GM12878 (cell line): ENCODE measurements at regions not wholly inside any gene's neighbourhood (a gene's known extent, or its start where the extent isn't known, plus 50 kb on each side); places are given as distances from the start of the nearest gene placed in this dataset.

Experiments
- ASH2L ChIP-seq: fragments of 300-600, 200-600 bp; sonication (generic); IDR thresholded peaks from 2 replicates; pipeline ENCODE4 v1.6.1; 2017; ENCODE audit warnings: low read depth, mild to moderate bottlenecking, borderline replicate concordance
- BCL11A ChIP-seq: IDR thresholded peaks from 2 replicates; pipeline ENCODE4 v1.6.1; 2011; ENCODE audit warnings: low read depth, low read length
- CBFB ChIP-seq: IDR thresholded peaks from 2 replicates; pipeline ENCODE4 v1.6.1; 2016; ENCODE audit warnings: antibody characterized with exemption, low read depth
- KDM1A ChIP-seq: fragments of 200-600 bp; sonication (generic); IDR thresholded peaks from 2 replicates; pipeline ENCODE4 v1.6.1; 2016; ENCODE audit warnings: borderline replicate concordance
- NBN ChIP-seq: fragments of 450-650 bp; IDR thresholded peaks from 2 replicates; pipeline ENCODE4 v1.6.1; 2016
- SREBF2 ChIP-seq: IDR thresholded peaks from 2 replicates; pipeline ENCODE4 v1.6.1; 2012; ENCODE audit warnings: mild to moderate bottlenecking, low read length
- TF ChIP-seq, protein P1 (sequence below): IDR thresholded peaks from 2 replicates; pipeline ENCODE4 v1.6.1; 2012; ENCODE audit warnings: improper control_type of control experiment, low read depth, low read length; ENCODE audit not compliant: insufficient replicate concordance
- TF ChIP-seq, protein P2 (sequence below): fragments of 450-650 bp; formaldehyde crosslinking; IDR thresholded peaks from 2 replicates; pipeline ENCODE4 v1.4.0; 2022; ENCODE audit warnings: mild to moderate bottlenecking, moderate library complexity
- TF ChIP-seq, protein P3 (sequence below): fragments of 150-350 bp; IDR thresholded peaks from 2 replicates; pipeline ENCODE4 v1.6.1; 2016; ENCODE audit warnings: low read depth, low read length

DNA sequence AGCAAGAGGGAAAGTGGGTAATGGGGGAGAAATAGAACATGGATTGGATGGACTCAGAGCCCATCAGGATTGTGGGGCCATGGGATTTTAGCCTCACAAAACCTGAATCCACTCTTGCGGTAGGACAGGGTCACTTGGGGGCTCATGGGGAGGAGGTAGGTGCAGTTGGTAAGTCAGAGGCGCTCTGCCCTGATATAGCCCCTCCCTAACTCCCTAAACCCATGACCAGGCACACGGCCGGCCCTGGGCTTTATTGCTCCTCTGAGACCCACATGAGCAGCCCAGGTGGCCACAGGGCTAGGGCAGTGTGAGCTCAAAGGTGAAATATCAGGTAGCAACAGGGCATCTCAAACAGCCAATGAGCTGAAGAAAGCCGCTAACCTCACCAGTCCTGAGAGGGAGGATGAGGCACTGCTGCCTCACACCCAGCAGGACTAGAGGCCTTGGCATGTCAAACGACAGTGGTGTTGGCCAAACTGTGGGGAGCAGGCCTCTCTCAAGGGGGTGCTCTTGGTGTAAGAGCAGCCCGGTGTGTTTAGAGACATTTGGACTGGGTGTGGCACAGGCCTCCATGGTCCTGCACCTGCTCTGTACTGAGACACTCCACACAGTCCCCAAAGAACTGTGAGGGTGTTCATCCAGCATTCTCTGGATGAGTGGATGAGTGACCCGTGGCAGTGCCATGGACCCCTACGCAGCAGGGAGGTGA is 90.8 kb upstream of the HS6ST1 start (continued):
- TF ChIP-seq, protein P1, sequence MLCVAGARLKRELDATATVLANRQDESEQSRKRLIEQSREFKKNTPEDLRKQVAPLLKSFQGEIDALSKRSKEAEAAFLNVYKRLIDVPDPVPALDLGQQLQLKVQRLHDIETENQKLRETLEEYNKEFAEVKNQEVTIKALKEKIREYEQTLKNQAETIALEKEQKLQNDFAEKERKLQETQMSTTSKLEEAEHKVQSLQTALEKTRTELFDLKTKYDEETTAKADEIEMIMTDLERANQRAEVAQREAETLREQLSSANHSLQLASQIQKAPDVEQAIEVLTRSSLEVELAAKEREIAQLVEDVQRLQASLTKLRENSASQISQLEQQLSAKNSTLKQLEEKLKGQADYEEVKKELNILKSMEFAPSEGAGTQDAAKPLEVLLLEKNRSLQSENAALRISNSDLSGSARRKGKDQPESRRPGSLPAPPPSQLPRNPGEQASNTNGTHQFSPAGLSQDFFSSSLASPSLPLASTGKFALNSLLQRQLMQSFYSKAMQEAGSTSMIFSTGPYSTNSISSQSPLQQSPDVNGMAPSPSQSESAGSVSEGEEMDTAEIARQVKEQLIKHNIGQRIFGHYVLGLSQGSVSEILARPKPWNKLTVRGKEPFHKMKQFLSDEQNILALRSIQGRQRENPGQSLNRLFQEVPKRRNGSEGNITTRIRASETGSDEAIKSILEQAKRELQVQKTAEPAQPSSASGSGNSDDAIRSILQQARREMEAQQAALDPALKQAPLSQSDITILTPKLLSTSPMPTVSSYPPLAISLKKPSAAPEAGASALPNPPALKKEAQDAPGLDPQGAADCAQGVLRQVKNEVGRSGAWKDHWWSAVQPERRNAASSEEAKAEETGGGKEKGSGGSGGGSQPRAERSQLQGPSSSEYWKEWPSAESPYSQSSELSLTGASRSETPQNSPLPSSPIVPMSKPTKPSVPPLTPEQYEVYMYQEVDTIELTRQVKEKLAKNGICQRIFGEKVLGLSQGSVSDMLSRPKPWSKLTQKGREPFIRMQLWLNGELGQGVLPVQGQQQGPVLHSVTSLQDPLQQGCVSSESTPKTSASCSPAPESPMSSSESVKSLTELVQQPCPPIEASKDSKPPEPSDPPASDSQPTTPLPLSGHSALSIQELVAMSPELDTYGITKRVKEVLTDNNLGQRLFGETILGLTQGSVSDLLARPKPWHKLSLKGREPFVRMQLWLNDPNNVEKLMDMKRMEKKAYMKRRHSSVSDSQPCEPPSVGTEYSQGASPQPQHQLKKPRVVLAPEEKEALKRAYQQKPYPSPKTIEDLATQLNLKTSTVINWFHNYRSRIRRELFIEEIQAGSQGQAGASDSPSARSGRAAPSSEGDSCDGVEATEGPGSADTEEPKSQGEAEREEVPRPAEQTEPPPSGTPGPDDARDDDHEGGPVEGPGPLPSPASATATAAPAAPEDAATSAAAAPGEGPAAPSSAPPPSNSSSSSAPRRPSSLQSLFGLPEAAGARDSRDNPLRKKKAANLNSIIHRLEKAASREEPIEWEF = no peak
- no peak for TF ChIP-seq ASH2L
- no peak for TF ChIP-seq NBN
- TF ChIP-seq, protein P2, sequence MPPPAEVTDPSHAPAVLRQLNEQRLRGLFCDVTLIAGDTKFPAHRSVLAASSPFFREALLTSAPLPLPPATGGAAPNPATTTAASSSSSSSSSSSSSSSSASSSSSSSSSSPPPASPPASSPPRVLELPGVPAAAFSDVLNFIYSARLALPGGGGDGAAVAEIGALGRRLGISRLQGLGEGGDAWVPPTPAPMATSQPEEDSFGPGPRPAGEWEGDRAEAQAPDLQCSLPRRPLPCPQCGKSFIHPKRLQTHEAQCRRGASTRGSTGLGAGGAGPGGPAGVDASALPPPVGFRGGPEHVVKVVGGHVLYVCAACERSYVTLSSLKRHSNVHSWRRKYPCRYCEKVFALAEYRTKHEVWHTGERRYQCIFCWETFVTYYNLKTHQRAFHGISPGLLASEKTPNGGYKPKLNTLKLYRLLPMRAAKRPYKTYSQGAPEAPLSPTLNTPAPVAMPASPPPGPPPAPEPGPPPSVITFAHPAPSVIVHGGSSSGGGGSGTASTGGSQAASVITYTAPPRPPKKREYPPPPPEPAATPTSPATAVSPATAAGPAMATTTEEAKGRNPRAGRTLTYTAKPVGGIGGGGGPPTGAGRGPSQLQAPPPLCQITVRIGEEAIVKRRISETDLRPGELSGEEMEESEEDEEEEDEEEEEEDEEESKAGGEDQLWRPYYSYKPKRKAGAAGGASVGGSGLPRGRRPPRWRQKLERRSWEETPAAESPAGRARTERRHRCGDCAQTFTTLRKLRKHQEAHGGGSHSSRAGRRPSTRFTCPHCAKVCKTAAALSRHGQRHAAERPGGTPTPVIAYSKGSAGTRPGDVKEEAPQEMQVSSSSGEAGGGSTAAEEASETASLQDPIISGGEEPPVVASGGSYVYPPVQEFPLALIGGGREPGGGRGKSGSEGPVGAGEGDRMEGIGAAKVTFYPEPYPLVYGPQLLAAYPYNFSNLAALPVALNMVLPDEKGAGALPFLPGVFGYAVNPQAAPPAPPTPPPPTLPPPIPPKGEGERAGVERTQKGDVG (CRISPR knock-in tag) = no peak
- TF ChIP-seq, protein P3, sequence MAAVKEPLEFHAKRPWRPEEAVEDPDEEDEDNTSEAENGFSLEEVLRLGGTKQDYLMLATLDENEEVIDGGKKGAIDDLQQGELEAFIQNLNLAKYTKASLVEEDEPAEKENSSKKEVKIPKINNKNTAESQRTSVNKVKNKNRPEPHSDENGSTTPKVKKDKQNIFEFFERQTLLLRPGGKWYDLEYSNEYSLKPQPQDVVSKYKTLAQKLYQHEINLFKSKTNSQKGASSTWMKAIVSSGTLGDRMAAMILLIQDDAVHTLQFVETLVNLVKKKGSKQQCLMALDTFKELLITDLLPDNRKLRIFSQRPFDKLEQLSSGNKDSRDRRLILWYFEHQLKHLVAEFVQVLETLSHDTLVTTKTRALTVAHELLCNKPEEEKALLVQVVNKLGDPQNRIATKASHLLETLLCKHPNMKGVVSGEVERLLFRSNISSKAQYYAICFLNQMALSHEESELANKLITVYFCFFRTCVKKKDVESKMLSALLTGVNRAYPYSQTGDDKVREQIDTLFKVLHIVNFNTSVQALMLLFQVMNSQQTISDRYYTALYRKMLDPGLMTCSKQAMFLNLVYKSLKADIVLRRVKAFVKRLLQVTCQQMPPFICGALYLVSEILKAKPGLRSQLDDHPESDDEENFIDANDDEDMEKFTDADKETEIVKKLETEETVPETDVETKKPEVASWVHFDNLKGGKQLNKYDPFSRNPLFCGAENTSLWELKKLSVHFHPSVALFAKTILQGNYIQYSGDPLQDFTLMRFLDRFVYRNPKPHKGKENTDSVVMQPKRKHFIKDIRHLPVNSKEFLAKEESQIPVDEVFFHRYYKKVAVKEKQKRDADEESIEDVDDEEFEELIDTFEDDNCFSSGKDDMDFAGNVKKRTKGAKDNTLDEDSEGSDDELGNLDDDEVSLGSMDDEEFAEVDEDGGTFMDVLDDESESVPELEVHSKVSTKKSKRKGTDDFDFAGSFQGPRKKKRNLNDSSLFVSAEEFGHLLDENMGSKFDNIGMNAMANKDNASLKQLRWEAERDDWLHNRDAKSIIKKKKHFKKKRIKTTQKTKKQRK = no peak
- TF ChIP-seq KDM1A = no peak
- TF ChIP-seq SREBF2 = no peak
- no peak for TF ChIP-seq BCL11A
- TF ChIP-seq CBFB = no peak
